NCI-H1694 (cell line): ENCODE measurements at regions not wholly inside any gene's neighbourhood (a gene's known extent, or its start where the extent isn't known, plus 50 kb on each side); places are given as distances from the start of the nearest gene placed in this dataset.
"Not testable (repeated sequence)": the region's sequence is repeated elsewhere in the genome, so short reads cannot be mapped to it uniquely, and the experiment has no call there.

Experiments used
- DNase-seq: peaks from one replicate; lab custom pipeline; 2025; lab: John Stamatoyannopoulos, UW

- DNase-seq = no peak
Observed at GRCh38 chr5:27810458-27810857, 772.1 kb upstream of the CDH9 start.

- no peak for DNase-seq
Observed at GRCh38 chr5:27797220-27797619, 758.8 kb upstream of the CDH9 start.

- no peak for DNase-seq
Observed at GRCh38 chr5:27788184-27788583, 749.8 kb upstream of the CDH9 start.

GRCh38 chr5:27784317-27784716 is 745.9 kb upstream of the CDH9 start:
- no peak for DNase-seq

GRCh38 chr5:27778121-27778520 is 739.7 kb upstream of the CDH9 start:
- DNase-seq = no peak

- DNase-seq = no peak
Observed at GRCh38 chr5:27773636-27774035, 735.2 kb upstream of the CDH9 start.

- DNase-seq = no peak
Observed at GRCh38 chr5:27773166-27773565, 734.8 kb upstream of the CDH9 start.

- no peak for DNase-seq
Observed at GRCh38 chr5:27769748-27770402, 731.5 kb upstream of the CDH9 start.

- no peak for DNase-seq
Observed at GRCh38 chr5:27748847-27749246, 710.5 kb upstream of the CDH9 start.

- not testable (repeated sequence) for DNase-seq
Observed at GRCh38 chr5:27743383-27743979, 705.1 kb upstream of the CDH9 start.

- DNase-seq = no peak
Observed at GRCh38 chr5:27742805-27743204, 704.4 kb upstream of the CDH9 start.

GRCh38 chr5:27734838-27735237 is 696.5 kb upstream of the CDH9 start:
- no peak for DNase-seq

GRCh38 chr5:27733237-27733636 is 694.9 kb upstream of the CDH9 start:
- DNase-seq = no peak

- no peak for DNase-seq
Observed at GRCh38 chr5:27727254-27727653, 688.9 kb upstream of the CDH9 start.

- no peak for DNase-seq
Observed at GRCh38 chr5:27722337-27722736, 684.0 kb upstream of the CDH9 start.

GRCh38 chr5:27708534-27708933 is 670.1 kb upstream of the CDH9 start:
- DNase-seq = no peak

GRCh38 chr5:27706832-27707231 is 668.4 kb upstream of the CDH9 start:
- no peak for DNase-seq

GRCh38 chr5:27705661-27706060 is 667.3 kb upstream of the CDH9 start:
- no peak for DNase-seq

GRCh38 chr5:27701931-27702903 is 663.8 kb upstream of the CDH9 start:
- no peak for DNase-seq

GRCh38 chr5:27700526-27700925 is 662.1 kb upstream of the CDH9 start:
- DNase-seq = no peak

GRCh38 chr5:27682600-27682999 is 644.2 kb upstream of the CDH9 start:
- no peak for DNase-seq

GRCh38 chr5:27652505-27652904 is 614.1 kb upstream of the CDH9 start:
- DNase-seq = no peak
